GM23248 (cell line): ENCODE measurements at regions not wholly inside any gene's neighbourhood (a gene's known extent, or its start where the extent isn't known, plus 50 kb on each side); places are given as distances from the start of the nearest gene placed in this dataset.

Source experiments
- EZH2 ChIP-seq: fragments of 200-600 bp; sonication (generic); IDR thresholded peaks from 2 replicates; pipeline ENCODE4 v1.6.1; 2018; ENCODE audit warnings: antibody characterized with exemption, mild to moderate bottlenecking; ENCODE audit not compliant: insufficient read depth, poor library complexity, severe bottlenecking
- EZH2phosphoT487 ChIP-seq: fragments of 200-600 bp; sonication (generic); IDR thresholded peaks from 2 replicates; pipeline ENCODE4 v1.6.1; 2018; ENCODE audit warnings: antibody characterized with exemption, moderate library complexity, mild to moderate bottlenecking, low read depth; ENCODE audit not compliant: insufficient read depth

GRCh38 chr3:194203482-194204041, 67.6 kb downstream of the HES1 start:
- no peak for TF ChIP-seq EZH2
- no peak for TF ChIP-seq EZH2phosphoT487
